Kidney epithelial cell (primary cell): ENCODE measurements at regions not wholly inside any gene's neighbourhood (a gene's known extent, or its start where the extent isn't known, plus 50 kb on each side); places are given as distances from the start of the nearest gene placed in this dataset.

Experiments
- DNase-seq: peaks from one replicate; pipeline ENCODE4 v3.0.0-alpha.2; 2010; ENCODE audit warnings: low read depth
- H3K27me3 ChIP-seq: 2 replicates; pipeline ENCODE4 v1.6.0; 2011; ENCODE audit warnings: low read length; ENCODE audit not compliant: control insufficient read depth, insufficient read depth
- H3K36me3 ChIP-seq: 2 replicates; pipeline ENCODE4 v1.5.1; 2011; ENCODE audit warnings: low read length; ENCODE audit not compliant: control insufficient read depth, insufficient read depth
- H3K4me3 ChIP-seq: 2 replicates; pipeline ENCODE4 v1.5.1; 2011; ENCODE audit warnings: low read depth, mild to moderate bottlenecking, control low read depth, low read length
- CTCF ChIP-seq: IDR thresholded peaks from 2 replicates; pipeline ENCODE4 v1.5.1; 2011; ENCODE audit warnings: mild to moderate bottlenecking, moderate library complexity, low read length, control low read depth, inconsistent platforms; ENCODE audit not compliant: insufficient read depth, poor library complexity, severe bottlenecking

DNA sequence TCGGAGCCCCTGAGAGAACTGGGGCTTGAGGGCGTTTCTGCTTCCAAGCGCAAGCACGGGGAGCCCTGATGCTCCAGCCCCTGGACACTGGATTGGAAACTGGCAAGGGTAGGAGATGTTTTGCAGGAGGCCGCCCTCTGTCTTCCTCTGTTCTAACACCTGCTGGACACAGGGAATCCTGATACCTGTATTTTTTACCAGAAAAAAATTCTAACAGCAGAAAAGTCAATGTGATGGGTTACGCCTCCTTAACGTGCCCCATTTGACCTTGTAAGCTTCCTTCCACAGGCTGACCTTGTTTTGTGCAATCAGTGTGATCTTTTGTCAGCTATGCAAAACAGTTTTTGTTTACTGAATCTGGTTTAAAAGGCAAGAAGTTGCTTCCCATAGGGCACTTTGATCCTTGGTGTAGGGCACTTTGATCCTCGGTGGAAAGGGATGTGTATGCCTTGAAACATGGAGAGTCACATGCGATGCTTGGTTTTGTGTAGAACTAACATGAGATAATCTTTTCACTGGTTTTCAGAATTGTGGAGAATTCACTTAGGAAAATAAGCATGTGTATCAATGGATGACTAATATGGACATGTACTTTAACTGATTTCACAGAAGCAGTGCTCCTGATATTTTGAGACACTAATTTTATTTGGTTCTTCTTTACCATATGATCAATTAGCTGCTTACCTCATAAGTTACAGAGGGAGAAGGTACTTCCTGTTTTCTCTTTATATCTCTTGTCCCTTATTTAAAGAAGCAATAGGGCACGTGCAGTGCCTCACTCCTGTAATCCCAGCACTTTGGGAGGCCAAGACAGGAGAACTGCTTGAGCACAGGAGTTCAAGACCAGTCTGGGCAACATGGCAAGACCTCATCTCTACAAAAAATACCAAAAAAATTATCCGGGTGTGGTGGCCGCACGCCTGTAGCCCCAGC, 59.9 kb upstream of the MAP3K4 start:
- Histone ChIP-seq H3K36me3 (no peaks in the 10 kb centered on the region), H3K27me3 (peaks cover 3% of the 10 kb centered on the region), H3K4me3 (peak overlapping the region; percentile 50)
- DNase-seq: no peak
- peak; percentile 12 for TF ChIP-seq CTCF

DNA sequence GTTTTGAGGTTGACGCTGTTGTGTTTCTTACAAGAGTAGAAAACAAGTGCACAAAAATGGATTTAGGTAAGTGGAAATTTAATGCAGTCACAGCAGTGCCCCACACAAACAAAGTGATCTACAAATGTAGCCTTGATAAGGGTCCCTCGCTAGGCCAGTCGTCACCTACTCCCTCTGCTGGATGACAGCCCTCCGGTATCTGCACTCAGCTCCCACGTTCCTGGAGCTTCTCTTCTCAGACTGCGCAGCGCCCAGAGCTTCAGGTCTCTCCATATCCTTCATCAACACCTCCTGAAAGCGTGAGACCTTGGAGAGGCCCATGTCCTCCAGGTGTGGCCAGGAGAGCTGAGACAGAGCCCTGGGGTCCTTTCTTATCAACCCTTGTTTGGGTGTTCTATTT, 58.3 kb upstream of the MAP3K4 start:
- TF ChIP-seq CTCF: no peak
- Histone ChIP-seq H3K4me3 (no peak overlapping the region), H3K36me3 (no peaks in the 10 kb centered on the region), H3K27me3 (peaks cover 3% of the 10 kb centered on the region)
- DNase-seq: no peak

DNA sequence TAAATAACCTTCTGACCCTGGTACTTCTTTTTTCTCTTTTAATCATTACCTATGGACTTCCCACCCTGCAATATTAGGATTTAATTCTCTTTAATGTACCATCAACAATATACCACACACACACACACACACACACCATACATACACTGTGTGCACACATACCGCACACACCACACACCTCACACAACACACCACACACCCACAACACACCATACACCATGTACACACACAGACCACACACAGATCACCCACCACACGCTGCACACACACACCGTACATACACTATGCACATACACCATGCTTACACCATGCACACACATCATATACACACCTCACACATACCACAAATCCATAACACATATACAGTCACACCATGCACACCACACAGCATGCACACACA, 57.4 kb upstream of the MAP3K4 start:
- no peak for TF ChIP-seq CTCF
- Histone ChIP-seq H3K27me3 (peaks cover 3% of the 10 kb centered on the region), H3K4me3 (no peak overlapping the region), H3K36me3 (no peaks in the 10 kb centered on the region)
- no peak for DNase-seq

DNA sequence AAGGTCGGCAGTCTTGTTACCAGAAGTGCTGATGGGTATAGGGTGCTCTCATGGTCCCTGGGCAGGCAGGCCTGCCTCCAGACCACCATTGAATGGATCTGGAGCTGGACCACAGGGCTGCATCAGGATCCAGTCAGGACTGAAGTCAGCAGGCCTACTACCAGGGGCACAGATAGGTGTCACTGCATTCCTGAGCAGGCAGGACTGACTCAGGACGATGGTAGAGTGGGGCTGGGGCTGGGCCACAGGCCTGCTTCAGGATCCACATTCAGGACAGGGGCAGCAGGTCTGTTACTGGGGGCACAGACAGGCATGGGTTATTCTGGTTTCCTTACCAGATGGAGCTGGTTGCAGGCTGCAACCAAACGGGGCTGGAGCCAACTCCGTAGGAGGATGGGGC, 51.4 kb upstream of the MAP3K4 start:
- H3K36me3 ChIP-seq: no peaks in the 10 kb centered on the region
- H3K27me3 ChIP-seq: no peaks in the 10 kb centered on the region

More for the DNA sequence above, 51.4 kb upstream of the MAP3K4 start:
- no peak for TF ChIP-seq CTCF
- no peak overlapping the region for H3K4me3 ChIP-seq
- DNase-seq: no peak
